ENCODE measurements at regions not wholly inside any gene's neighbourhood (a gene's known extent, or its start where the extent isn't known, plus 50 kb on each side); places are given as distances from the start of the nearest gene placed in this dataset.

- no peak overlapping the region for H3K4me3 ChIP-seq (ENCODE audit: low read depth, low read length)
- no peak overlapping the region for H2AFZ ChIP-seq (ENCODE audit: low read length, unreplicated experiment)
- H3K27me3 ChIP-seq (ENCODE audit: insufficient read depth, low read length): peaks cover 33% of the 10 kb centered on the region
- H3K36me3 ChIP-seq (ENCODE audit: insufficient read depth, low read length): no peaks in the 10 kb centered on the region
- H3K4me1 ChIP-seq (ENCODE audit: control insufficient read depth, insufficient read depth, low read length, unreplicated experiment): no peaks in the 10 kb centered on the region
- H3K79me2 ChIP-seq (ENCODE audit: control insufficient read depth, insufficient read depth, low read length, unreplicated experiment): no peaks in the 10 kb centered on the region
- H3K27ac ChIP-seq (ENCODE audit: low read depth, low read length): no peak overlapping the region
Measured at GRCh38 chr13:102965802-102966201, 100.4 kb downstream of the SLC10A2 start.

DNA sequence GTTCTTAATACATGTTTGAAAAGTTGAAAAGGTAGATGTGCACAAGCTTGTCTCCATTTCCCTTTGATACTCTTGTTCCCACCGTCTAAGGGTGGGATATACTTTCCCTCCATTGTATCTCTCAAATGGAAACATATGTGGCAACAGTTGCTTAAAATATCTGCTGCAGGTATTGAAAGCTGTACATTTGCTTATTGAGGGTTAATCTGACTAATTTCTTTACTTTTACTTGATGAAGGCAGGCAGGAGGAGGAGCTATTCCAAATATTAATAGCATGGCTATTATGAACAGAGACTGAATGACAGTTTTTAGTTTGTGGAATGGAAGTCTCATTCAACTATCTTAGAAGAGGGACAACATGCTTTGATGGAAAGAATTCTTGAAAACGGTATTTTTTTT, 103.8 kb downstream of the SLC10A2 start:
- no peaks in the 10 kb centered on the region for H3K4me1 ChIP-seq (ENCODE audit: control insufficient read depth, insufficient read depth, low read length, unreplicated experiment)
- no peaks in the 10 kb centered on the region for H3K36me3 ChIP-seq (ENCODE audit: insufficient read depth, low read length)
- H3K27me3 ChIP-seq (ENCODE audit: insufficient read depth, low read length): peaks cover 59% of the 10 kb centered on the region
- H3K4me3 ChIP-seq (ENCODE audit: low read depth, low read length): no peak overlapping the region
- H3K27ac ChIP-seq (ENCODE audit: low read depth, low read length): no peak overlapping the region
- no peak overlapping the region for H2AFZ ChIP-seq (ENCODE audit: low read length, unreplicated experiment)
- H3K79me2 ChIP-seq (ENCODE audit: control insufficient read depth, insufficient read depth, low read length, unreplicated experiment): no peaks in the 10 kb centered on the region

- no peak overlapping the region for H2AFZ ChIP-seq (ENCODE audit: low read length, unreplicated experiment)
- no peak overlapping the region for H3K27ac ChIP-seq (ENCODE audit: low read depth, low read length)
- no peaks in the 10 kb centered on the region for H3K4me1 ChIP-seq (ENCODE audit: control insufficient read depth, insufficient read depth, low read length, unreplicated experiment)
- no peaks in the 10 kb centered on the region for H3K79me2 ChIP-seq (ENCODE audit: control insufficient read depth, insufficient read depth, low read length, unreplicated experiment)
- H3K4me3 ChIP-seq (ENCODE audit: low read depth, low read length): no peak overlapping the region
- H3K36me3 ChIP-seq (ENCODE audit: insufficient read depth, low read length): no peaks in the 10 kb centered on the region
- H3K27me3 ChIP-seq (ENCODE audit: insufficient read depth, low read length): peaks cover 69% of the 10 kb centered on the region
Measured at GRCh38 chr13:102960959-102961358, 105.3 kb downstream of the SLC10A2 start.

GRCh38 chr13:102956449-102956848, 109.8 kb downstream of the SLC10A2 start:
- Histone ChIP-seq H3K4me1 (ENCODE audit: control insufficient read depth, insufficient read depth, low read length, unreplicated experiment) (no peaks in the 10 kb centered on the region), H3K4me3 (ENCODE audit: low read depth, low read length) (no peak overlapping the region), H3K36me3 (ENCODE audit: insufficient read depth, low read length) (no peaks in the 10 kb centered on the region), H3K27me3 (ENCODE audit: insufficient read depth, low read length) (peaks cover 49% of the 10 kb centered on the region), H3K27ac (ENCODE audit: low read depth, low read length) (no peak overlapping the region), H3K79me2 (ENCODE audit: control insufficient read depth, insufficient read depth, low read length, unreplicated experiment) (no peaks in the 10 kb centered on the region), H2AFZ (ENCODE audit: low read length, unreplicated experiment) (no peak overlapping the region)

GRCh38 chr13:102954350-102954749, 108.5 kb downstream of the ERCC5 start:
- Histone ChIP-seq H2AFZ (ENCODE audit: low read length, unreplicated experiment) (no peak overlapping the region), H3K79me2 (ENCODE audit: control insufficient read depth, insufficient read depth, low read length, unreplicated experiment) (no peaks in the 10 kb centered on the region), H3K4me1 (ENCODE audit: control insufficient read depth, insufficient read depth, low read length, unreplicated experiment) (no peaks in the 10 kb centered on the region)

GRCh38 chr13:102951808-102952207, 106.0 kb downstream of the ERCC5 start:
- Histone ChIP-seq H3K36me3 (ENCODE audit: insufficient read depth, low read length) (no peaks in the 10 kb centered on the region), H3K4me1 (ENCODE audit: control insufficient read depth, insufficient read depth, low read length, unreplicated experiment) (no peaks in the 10 kb centered on the region), H3K4me3 (ENCODE audit: low read depth, low read length) (no peak overlapping the region), H3K79me2 (ENCODE audit: control insufficient read depth, insufficient read depth, low read length, unreplicated experiment) (no peaks in the 10 kb centered on the region), H3K27me3 (ENCODE audit: insufficient read depth, low read length) (peaks cover 45% of the 10 kb centered on the region), H3K27ac (ENCODE audit: low read depth, low read length) (no peak overlapping the region), H2AFZ (ENCODE audit: low read length, unreplicated experiment) (no peak overlapping the region)

More at GRCh38 chr13:102954350-102954749, 108.5 kb downstream of the ERCC5 start:
- H3K36me3 ChIP-seq (ENCODE audit: insufficient read depth, low read length): no peaks in the 10 kb centered on the region
- H3K27ac ChIP-seq (ENCODE audit: low read depth, low read length): no peak overlapping the region
- no peak overlapping the region for H3K4me3 ChIP-seq (ENCODE audit: low read depth, low read length)
- peaks cover 42% of the 10 kb centered on the region for H3K27me3 ChIP-seq (ENCODE audit: insufficient read depth, low read length)

- Histone ChIP-seq H3K79me2 (ENCODE audit: control insufficient read depth, insufficient read depth, low read length, unreplicated experiment) (no peaks in the 10 kb centered on the region), H3K27ac (ENCODE audit: low read depth, low read length) (no peak overlapping the region), H3K27me3 (ENCODE audit: insufficient read depth, low read length) (peaks cover 49% of the 10 kb centered on the region), H3K4me3 (ENCODE audit: low read depth, low read length) (no peak overlapping the region), H3K36me3 (ENCODE audit: insufficient read depth, low read length) (no peaks in the 10 kb centered on the region), H2AFZ (ENCODE audit: low read length, unreplicated experiment) (no peak overlapping the region), H3K4me1 (ENCODE audit: control insufficient read depth, insufficient read depth, low read length, unreplicated experiment) (no peaks in the 10 kb centered on the region)
Measured at GRCh38 chr13:102947745-102948405, 102.0 kb downstream of the ERCC5 start.

DNA sequence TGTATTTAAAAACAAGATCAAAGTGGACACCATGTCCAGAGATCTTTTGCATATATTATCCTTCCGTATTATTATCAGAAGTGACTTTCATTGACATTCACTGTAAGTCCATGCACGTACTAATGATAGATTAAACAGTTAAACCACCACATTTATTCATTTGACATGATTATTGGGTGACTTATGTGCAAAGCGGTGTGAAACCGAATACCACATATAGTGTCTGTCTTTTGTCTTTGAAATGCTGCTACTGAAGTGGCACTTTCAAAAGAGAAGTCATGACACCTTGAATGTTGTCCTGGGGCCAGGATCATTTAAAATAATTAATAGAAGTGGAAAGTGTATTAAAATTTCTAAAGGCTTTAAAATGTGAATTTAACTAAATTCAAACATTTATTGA, 100.1 kb downstream of the ERCC5 start:
- H3K36me3 ChIP-seq (ENCODE audit: insufficient read depth, low read length): no peaks in the 10 kb centered on the region
- H3K27me3 ChIP-seq (ENCODE audit: insufficient read depth, low read length): peaks cover 41% of the 10 kb centered on the region
- no peak overlapping the region for H3K27ac ChIP-seq (ENCODE audit: low read depth, low read length)
- H3K79me2 ChIP-seq (ENCODE audit: control insufficient read depth, insufficient read depth, low read length, unreplicated experiment): no peaks in the 10 kb centered on the region
- no peaks in the 10 kb centered on the region for H3K4me1 ChIP-seq (ENCODE audit: control insufficient read depth, insufficient read depth, low read length, unreplicated experiment)
- H2AFZ ChIP-seq (ENCODE audit: low read length, unreplicated experiment): no peak overlapping the region
- H3K4me3 ChIP-seq (ENCODE audit: low read depth, low read length): no peak overlapping the region

- no peak overlapping the region for H2AFZ ChIP-seq (ENCODE audit: low read length, unreplicated experiment)
- H3K79me2 ChIP-seq (ENCODE audit: control insufficient read depth, insufficient read depth, low read length, unreplicated experiment): no peaks in the 10 kb centered on the region
- peaks cover 41% of the 10 kb centered on the region for H3K27me3 ChIP-seq (ENCODE audit: insufficient read depth, low read length)
- no peaks in the 10 kb centered on the region for H3K4me1 ChIP-seq (ENCODE audit: control insufficient read depth, insufficient read depth, low read length, unreplicated experiment)
- no peak overlapping the region for H3K4me3 ChIP-seq (ENCODE audit: low read depth, low read length)
- H3K36me3 ChIP-seq (ENCODE audit: insufficient read depth, low read length): no peaks in the 10 kb centered on the region
- no peak overlapping the region for H3K27ac ChIP-seq (ENCODE audit: low read depth, low read length)
Measured at GRCh38 chr13:102945324-102945815, 99.5 kb downstream of the ERCC5 start.

DNA sequence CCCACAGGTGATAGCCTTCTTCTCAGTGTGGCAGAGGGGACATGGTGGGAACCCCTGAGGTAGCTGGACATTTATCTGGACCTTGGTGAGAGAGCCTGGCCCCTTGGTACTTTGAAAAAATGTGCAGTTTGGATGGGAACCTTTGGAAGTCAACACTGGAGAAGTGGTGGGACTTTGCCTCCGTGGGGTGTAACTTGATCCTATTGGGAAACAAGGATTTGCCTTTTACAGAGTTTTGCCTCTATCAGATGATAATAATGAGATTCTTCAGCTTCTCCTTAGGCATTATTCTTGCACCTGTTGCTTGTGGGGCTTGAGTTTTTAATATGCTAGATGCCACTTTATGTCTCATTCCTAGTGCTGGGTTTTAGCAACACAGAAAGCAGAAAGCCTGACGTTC, 99.0 kb downstream of the ERCC5 start:
- Histone ChIP-seq H3K4me3 (ENCODE audit: low read depth, low read length) (no peak overlapping the region), H2AFZ (ENCODE audit: low read length, unreplicated experiment) (no peak overlapping the region), H3K4me1 (ENCODE audit: control insufficient read depth, insufficient read depth, low read length, unreplicated experiment) (no peaks in the 10 kb centered on the region), H3K27ac (ENCODE audit: low read depth, low read length) (no peak overlapping the region), H3K27me3 (ENCODE audit: insufficient read depth, low read length) (peaks cover 36% of the 10 kb centered on the region), H3K36me3 (ENCODE audit: insufficient read depth, low read length) (no peaks in the 10 kb centered on the region), H3K79me2 (ENCODE audit: control insufficient read depth, insufficient read depth, low read length, unreplicated experiment) (no peaks in the 10 kb centered on the region)

DNA sequence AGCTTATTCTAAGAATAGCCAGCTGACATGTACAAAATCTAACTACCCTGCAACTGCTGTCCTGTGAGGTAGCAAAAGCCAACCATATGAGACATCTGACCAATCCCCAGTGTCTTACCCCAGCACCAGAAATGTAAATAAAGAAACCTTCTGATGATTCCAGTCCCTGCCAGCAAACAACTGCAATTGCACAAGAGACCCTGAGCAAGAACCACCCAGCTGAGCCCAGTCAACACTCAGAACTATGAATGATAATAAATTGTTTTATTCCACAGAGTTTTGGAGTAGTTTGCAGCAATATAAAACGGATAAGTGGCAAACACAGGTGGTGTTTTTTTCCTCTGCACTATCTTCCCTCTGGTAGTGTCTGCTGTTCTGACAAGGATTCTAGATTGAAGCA, 94.9 kb downstream of the ERCC5 start:
- Histone ChIP-seq H3K36me3 (ENCODE audit: insufficient read depth, low read length) (no peaks in the 10 kb centered on the region), H3K4me1 (ENCODE audit: control insufficient read depth, insufficient read depth, low read length, unreplicated experiment) (no peaks in the 10 kb centered on the region), H3K79me2 (ENCODE audit: control insufficient read depth, insufficient read depth, low read length, unreplicated experiment) (no peaks in the 10 kb centered on the region), H3K27ac (ENCODE audit: low read depth, low read length) (no peak overlapping the region), H3K4me3 (ENCODE audit: low read depth, low read length) (no peak overlapping the region), H3K27me3 (ENCODE audit: insufficient read depth, low read length) (peaks cover 17% of the 10 kb centered on the region), H2AFZ (ENCODE audit: low read length, unreplicated experiment) (no peak overlapping the region)

Measured in ACC112 (cell line).